ENCODE measurements at regions not wholly inside any gene's neighbourhood (a gene's known extent, or its start where the extent isn't known, plus 50 kb on each side); places are given as distances from the start of the nearest gene placed in this dataset.

DNA sequence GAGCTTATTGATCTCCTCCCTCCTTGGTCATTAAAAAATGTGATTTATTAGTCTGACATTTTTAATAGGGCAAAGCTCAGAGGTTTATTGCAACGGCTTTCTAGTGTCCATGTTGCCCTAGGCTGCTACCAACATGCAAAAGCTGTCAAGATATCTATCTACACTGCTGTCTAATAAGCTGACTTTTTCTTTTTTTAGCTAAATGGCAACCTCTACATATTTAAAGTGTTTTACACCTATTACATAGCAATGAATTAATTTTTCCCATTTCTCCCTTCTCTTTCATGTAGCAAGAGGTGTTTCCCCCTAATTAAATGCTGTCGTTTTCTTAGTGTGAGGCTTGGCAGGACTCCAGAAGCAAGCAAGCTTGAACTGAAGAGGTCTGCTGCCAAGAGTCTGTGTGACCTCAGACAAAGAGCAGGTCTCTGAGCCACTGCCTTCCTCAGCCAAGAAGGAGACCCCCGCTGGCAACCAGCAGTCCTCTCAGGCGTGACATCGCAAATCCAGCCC is 79.4 kb downstream of the GAS1 start:
- Histone ChIP-seq H3K9ac (ENCODE audit: low read length in 3 of 3) (no peak overlapping the region), H3K27ac (ENCODE audit: low read depth in 2 of 2, low read length in 2 of 2) (no peak overlapping the region), H3K36me3 (ENCODE audit: control insufficient read depth in 2 of 3, insufficient read depth in 3 of 3, low read length in 3 of 3) (no peaks in the 10 kb centered on the region), H3K4me1 (ENCODE audit: control insufficient read depth in 2 of 3, insufficient read depth in 2 of 3, low read depth in 1 of 3, low read length in 3 of 3) (peaks cover 0 to 3% (median 0%) of the 10 kb centered on the region in 3 donors), H3K9me3 (ENCODE audit: control insufficient read depth in 2 of 3, insufficient read depth in 1 of 3, low read length in 3 of 3) (no peaks in the 10 kb centered on the region), H3K27me3 (ENCODE audit: control insufficient read depth, insufficient read depth, low read length) (no peaks in the 10 kb centered on the region), H3K4me3 (ENCODE audit: low read length in 3 of 3) (no peak overlapping the region)
- FAIRE-seq: no peak
- intact Hi-C loops (cut with DNase I): no loop called here
- DNase-seq: peak in 2 of 5 donors; percentile 42 to 51
- TF ChIP-seq, protein P1, sequence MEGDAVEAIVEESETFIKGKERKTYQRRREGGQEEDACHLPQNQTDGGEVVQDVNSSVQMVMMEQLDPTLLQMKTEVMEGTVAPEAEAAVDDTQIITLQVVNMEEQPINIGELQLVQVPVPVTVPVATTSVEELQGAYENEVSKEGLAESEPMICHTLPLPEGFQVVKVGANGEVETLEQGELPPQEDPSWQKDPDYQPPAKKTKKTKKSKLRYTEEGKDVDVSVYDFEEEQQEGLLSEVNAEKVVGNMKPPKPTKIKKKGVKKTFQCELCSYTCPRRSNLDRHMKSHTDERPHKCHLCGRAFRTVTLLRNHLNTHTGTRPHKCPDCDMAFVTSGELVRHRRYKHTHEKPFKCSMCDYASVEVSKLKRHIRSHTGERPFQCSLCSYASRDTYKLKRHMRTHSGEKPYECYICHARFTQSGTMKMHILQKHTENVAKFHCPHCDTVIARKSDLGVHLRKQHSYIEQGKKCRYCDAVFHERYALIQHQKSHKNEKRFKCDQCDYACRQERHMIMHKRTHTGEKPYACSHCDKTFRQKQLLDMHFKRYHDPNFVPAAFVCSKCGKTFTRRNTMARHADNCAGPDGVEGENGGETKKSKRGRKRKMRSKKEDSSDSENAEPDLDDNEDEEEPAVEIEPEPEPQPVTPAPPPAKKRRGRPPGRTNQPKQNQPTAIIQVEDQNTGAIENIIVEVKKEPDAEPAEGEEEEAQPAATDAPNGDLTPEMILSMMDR (IDR thresholded peaks at IDR 0.05; ENCODE audit: borderline replicate concordance, extremely low read depth, insufficient read depth): no peak

DNA sequence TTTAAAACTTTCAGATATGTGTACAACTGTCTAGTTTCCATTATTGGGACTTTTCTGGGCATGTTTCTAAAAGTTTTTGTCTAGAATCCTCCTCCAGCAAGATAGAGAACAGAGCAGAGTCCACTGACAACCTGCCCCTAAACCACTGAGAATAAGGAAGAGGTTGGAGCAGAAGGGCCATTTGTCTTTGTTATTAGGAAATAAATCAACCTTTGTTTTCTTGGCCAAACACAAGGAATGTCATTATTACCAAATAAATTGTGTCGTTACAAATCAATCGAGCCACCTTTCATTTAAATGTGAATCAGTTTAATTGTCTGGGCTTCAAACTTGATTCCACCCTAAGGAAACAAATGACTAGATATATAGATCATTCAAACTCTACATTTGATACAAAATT is 81.4 kb downstream of the GAS1 start:
- intact Hi-C loops (cut with DNase I): no loop called here
- TF ChIP-seq, protein P1 (IDR thresholded peaks at IDR 0.05; ENCODE audit: borderline replicate concordance, extremely low read depth, insufficient read depth): no peak
- H3K27ac ChIP-seq (ENCODE audit: low read depth in 2 of 2, low read length in 2 of 2): no peak overlapping the region
- peaks cover 0 to 3% (median 0%) of the 10 kb centered on the region in 3 donors for H3K4me1 ChIP-seq (ENCODE audit: control insufficient read depth in 2 of 3, insufficient read depth in 2 of 3, low read depth in 1 of 3, low read length in 3 of 3)
- no peaks in the 10 kb centered on the region for H3K27me3 ChIP-seq (ENCODE audit: control insufficient read depth, insufficient read depth, low read length)
- peak in 1 of 5 donors; percentile 32 for DNase-seq
- no peaks in the 10 kb centered on the region for H3K36me3 ChIP-seq (ENCODE audit: control insufficient read depth in 2 of 3, insufficient read depth in 3 of 3, low read length in 3 of 3)
- no peak for FAIRE-seq
- H3K9ac ChIP-seq (ENCODE audit: low read length in 3 of 3): no peak overlapping the region
- no peak overlapping the region for H3K4me3 ChIP-seq (ENCODE audit: low read length in 3 of 3)
- no peaks in the 10 kb centered on the region for H3K9me3 ChIP-seq (ENCODE audit: control insufficient read depth in 2 of 3, insufficient read depth in 1 of 3, low read length in 3 of 3)

DNA sequence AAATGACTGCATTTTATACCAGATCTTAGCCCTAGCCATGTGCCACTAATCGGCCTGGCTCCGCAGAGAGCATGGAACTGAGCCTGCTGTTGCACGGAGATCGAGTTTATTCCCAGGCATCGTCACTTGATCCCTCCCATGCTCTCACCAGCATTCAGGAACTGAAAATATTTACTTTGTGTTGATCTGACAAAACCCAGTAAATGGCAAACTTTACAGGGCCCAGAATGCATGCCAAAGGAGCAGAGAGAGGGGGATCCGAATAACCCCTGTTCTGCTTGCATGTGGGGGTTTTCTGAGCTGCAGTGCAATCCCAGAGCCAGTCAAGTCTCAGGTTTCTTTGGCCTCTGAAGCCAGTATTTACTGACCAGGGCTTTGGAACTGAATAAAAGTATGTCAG is 87.3 kb downstream of the GAS1 start:
- Histone ChIP-seq H3K4me3 (ENCODE audit: low read length in 3 of 3) (no peak overlapping the region), H3K4me1 (ENCODE audit: control insufficient read depth in 2 of 3, insufficient read depth in 2 of 3, low read depth in 1 of 3, low read length in 3 of 3) (no peaks in the 10 kb centered on the region), H3K27ac (ENCODE audit: low read depth in 2 of 2, low read length in 2 of 2) (no peak overlapping the region), H3K27me3 (ENCODE audit: control insufficient read depth, insufficient read depth, low read length) (no peaks in the 10 kb centered on the region), H3K9ac (ENCODE audit: low read length in 3 of 3) (no peak overlapping the region), H3K36me3 (ENCODE audit: control insufficient read depth in 2 of 3, insufficient read depth in 3 of 3, low read length in 3 of 3) (no peaks in the 10 kb centered on the region), H3K9me3 (ENCODE audit: control insufficient read depth in 2 of 3, insufficient read depth in 1 of 3, low read length in 3 of 3) (no peaks in the 10 kb centered on the region)
- TF ChIP-seq, protein P1 (IDR thresholded peaks at IDR 0.05; ENCODE audit: borderline replicate concordance, extremely low read depth, insufficient read depth): no peak
- DNase-seq (peak in 3 of 5 donors; percentile 41 to 64 (median 57)), FAIRE-seq (no peak)
- intact Hi-C loops (cut with DNase I): no loop called here

DNA sequence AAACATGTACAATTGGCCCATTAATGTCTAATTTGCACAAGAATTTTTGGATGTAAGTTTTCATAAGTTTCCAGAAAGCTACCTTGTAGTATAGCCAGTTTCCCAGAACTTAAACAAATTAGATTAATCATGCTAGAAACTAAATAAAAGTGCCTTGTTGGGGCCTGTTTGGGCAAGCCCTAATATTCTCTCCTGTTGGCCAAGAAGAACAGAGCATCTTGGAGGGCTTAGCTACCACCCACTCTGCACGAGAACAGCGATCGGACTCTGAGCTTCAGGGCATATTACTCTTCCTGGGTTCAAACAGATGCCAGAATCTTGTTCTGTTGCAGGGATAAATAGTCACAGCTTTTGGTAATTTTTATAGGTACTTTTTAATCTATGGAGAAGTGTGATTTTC is 88.2 kb downstream of the GAS1 start:
- H3K9me3 ChIP-seq (ENCODE audit: control insufficient read depth in 2 of 3, insufficient read depth in 1 of 3, low read length in 3 of 3): no peaks in the 10 kb centered on the region
- no peaks in the 10 kb centered on the region for H3K27me3 ChIP-seq (ENCODE audit: control insufficient read depth, insufficient read depth, low read length)
- H3K9ac ChIP-seq (ENCODE audit: low read length in 3 of 3): no peak overlapping the region
- H3K4me3 ChIP-seq (ENCODE audit: low read length in 3 of 3): no peak overlapping the region
- DNase-seq (no peak), FAIRE-seq (no peak)
- H3K4me1 ChIP-seq (ENCODE audit: control insufficient read depth in 2 of 3, insufficient read depth in 2 of 3, low read depth in 1 of 3, low read length in 3 of 3): no peaks in the 10 kb centered on the region
- TF ChIP-seq, protein P1 (IDR thresholded peaks at IDR 0.05; ENCODE audit: borderline replicate concordance, extremely low read depth, insufficient read depth): no peak
- no peaks in the 10 kb centered on the region for H3K36me3 ChIP-seq (ENCODE audit: control insufficient read depth in 2 of 3, insufficient read depth in 3 of 3, low read length in 3 of 3)
- intact Hi-C loops (cut with DNase I): no loop called here
- no peak overlapping the region for H3K27ac ChIP-seq (ENCODE audit: low read depth in 2 of 2, low read length in 2 of 2)
